Activated naive CD4-positive, alpha-beta T cell treated with anti-CD3 and anti-CD28 coated beads for 36 hours (primary cell): ENCODE measurements at regions not wholly inside any gene's neighbourhood (a gene's known extent, or its start where the extent isn't known, plus 50 kb on each side); places are given as distances from the start of the nearest gene placed in this dataset.

Experiments
- CTCF ChIA-PET: fragments of 350-600 bp; sonication (Branson Sonifier 250); formaldehyde crosslinking; loops from one replicate; lab custom pipeline; 2021; ENCODE audit warnings: antibody characterized with exemption; lab: Charles Lee
- DNase-seq: peaks from one replicate; pipeline ENCODE4 v3.0.0-alpha.2; 2020
- H3K27ac Mint-ChIP-seq: one replicate; pipeline ENCODE4 v1.8.0; 2021; ENCODE audit warnings: mild to moderate bottlenecking, mixed read lengths
- H3K27me3 Mint-ChIP-seq: one replicate; pipeline ENCODE4 v1.8.0; 2021; ENCODE audit warnings: low read depth, mixed read lengths
- H3K36me3 Mint-ChIP-seq: one replicate; pipeline ENCODE4 v1.8.0; 2021; ENCODE audit warnings: low read depth, mixed read lengths
- H3K4me1 Mint-ChIP-seq: one replicate; pipeline ENCODE4 v1.8.0; 2021; ENCODE audit warnings: low read depth, mixed read lengths
- H3K4me3 Mint-ChIP-seq: one replicate; pipeline ENCODE4 v1.8.0; 2021; ENCODE audit warnings: mild to moderate bottlenecking, moderate library complexity, mixed read lengths
- H3K9me3 Mint-ChIP-seq: one replicate; pipeline ENCODE4 v1.8.0; 2021; ENCODE audit warnings: mixed read lengths
- intact Hi-C: fragments of 100-400 bp; cut with micrococcal nuclease; formaldehyde crosslinking; loops from one replicate; pipeline ENCODE4 v1.15.1; 2023

GRCh38 chr5:56620903-56621677, 194.3 kb upstream of the MAP3K1 start:
- intact Hi-C loops, result no loop called here
- Mint-ChIP-seq H3K4me3 (no peak overlapping the region), H3K27me3 (no peaks in the 10 kb centered on the region), H3K36me3 (peaks cover 4% of the 10 kb centered on the region), H3K9me3 (peaks cover 20% of the 10 kb centered on the region), H3K4me1 (peaks cover 9% of the 10 kb centered on the region), H3K27ac (no peak overlapping the region)
- DNase-seq, result no peak
- CTCF ChIA-PET, result interaction anchor here (0.6 to 0.7 kb wide), 2 partner anchors 229 to 682 kb away, joined by 3 read pairs; no protein-coding TSS in a partner anchor

DNA sequence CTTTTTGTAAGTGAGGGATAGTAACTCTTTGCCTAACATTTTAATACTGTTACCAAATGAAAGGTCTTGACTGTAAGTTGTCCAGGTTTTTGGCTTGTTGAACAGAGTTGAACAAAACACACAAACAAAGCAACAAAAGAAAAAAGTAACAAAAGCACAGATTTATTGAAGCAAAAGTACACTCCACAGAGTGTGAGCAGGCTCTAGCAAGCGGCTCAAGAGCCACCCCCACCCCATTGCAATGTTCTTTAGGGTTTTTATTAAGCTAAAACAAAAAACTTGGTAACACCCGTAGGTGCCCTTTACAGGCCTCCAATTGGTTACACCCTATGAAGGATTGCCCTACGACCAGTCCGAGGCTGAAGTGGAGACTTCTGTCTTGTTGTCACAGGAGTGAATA, 197.4 kb upstream of the MAP3K1 start:
- H3K36me3 Mint-ChIP-seq, result peaks cover 4% of the 10 kb centered on the region
- DNase-seq, result no peak
- H3K27me3 Mint-ChIP-seq, result no peaks in the 10 kb centered on the region
- intact Hi-C loops, result no loop called here
- CTCF ChIA-PET, result interaction anchor here (0.6 kb wide), 1 partner anchor 416 kb away, joined by 3 read pairs; no protein-coding TSS in a partner anchor
- peaks cover 20% of the 10 kb centered on the region for H3K9me3 Mint-ChIP-seq
- no peak overlapping the region for H3K27ac Mint-ChIP-seq
- H3K4me3 Mint-ChIP-seq, result no peak overlapping the region
- H3K4me1 Mint-ChIP-seq, result peaks cover 40% of the 10 kb centered on the region

GRCh38 chr5:56616454-56617160, 198.7 kb upstream of the MAP3K1 start:
- intact Hi-C loops, result no loop called here
- CTCF ChIA-PET, result interaction anchor here (0.6 to 1.0 kb wide), 4 partner anchors 9 to 52 kb away, joined by 3 read pairs; no protein-coding TSS in a partner anchor
- H3K27ac Mint-ChIP-seq, result no peak overlapping the region
- no peak for DNase-seq
- peaks cover 20% of the 10 kb centered on the region for H3K9me3 Mint-ChIP-seq
- H3K27me3 Mint-ChIP-seq, result no peaks in the 10 kb centered on the region
- H3K4me1 Mint-ChIP-seq, result peaks cover 51% of the 10 kb centered on the region
- H3K36me3 Mint-ChIP-seq, result peaks cover 7% of the 10 kb centered on the region
- no peak overlapping the region for H3K4me3 Mint-ChIP-seq

- H3K4me1 Mint-ChIP-seq, result peaks cover 62% of the 10 kb centered on the region
Measured at GRCh38 chr5:56615361-56616153, 199.8 kb upstream of the MAP3K1 start.

GRCh38 chr5:56612759-56613158, 202.6 kb upstream of the MAP3K1 start:
- Mint-ChIP-seq H3K4me1 (peaks cover 78% of the 10 kb centered on the region), H3K9me3 (peaks cover 16% of the 10 kb centered on the region), H3K36me3 (peaks cover 10% of the 10 kb centered on the region), H3K4me3 (no peak overlapping the region), H3K27me3 (no peaks in the 10 kb centered on the region), H3K27ac (no peak overlapping the region)
- DNase-seq, result no peak
- CTCF ChIA-PET, result interaction anchor here (0.6 kb wide), 1 partner anchor 15 kb away, joined by 3 read pairs; no protein-coding TSS in a partner anchor
- intact Hi-C loops, result loop anchor here (5.0 kb wide), 1 partner anchor 205 kb away; the partner anchor contains the start of gene MAP3K1

More at GRCh38 chr5:56615361-56616153, 199.8 kb upstream of the MAP3K1 start:
- DNase-seq, result no peak
- Mint-ChIP-seq H3K36me3 (peaks cover 12% of the 10 kb centered on the region), H3K9me3 (peaks cover 24% of the 10 kb centered on the region), H3K4me3 (no peak overlapping the region), H3K27me3 (no peaks in the 10 kb centered on the region), H3K27ac (no peak overlapping the region)
- CTCF ChIA-PET, result interaction anchor here (0.6 kb wide), 1 partner anchor 79 kb away, joined by 3 read pairs; no protein-coding TSS in a partner anchor
- intact Hi-C loops, result no loop called here

DNA sequence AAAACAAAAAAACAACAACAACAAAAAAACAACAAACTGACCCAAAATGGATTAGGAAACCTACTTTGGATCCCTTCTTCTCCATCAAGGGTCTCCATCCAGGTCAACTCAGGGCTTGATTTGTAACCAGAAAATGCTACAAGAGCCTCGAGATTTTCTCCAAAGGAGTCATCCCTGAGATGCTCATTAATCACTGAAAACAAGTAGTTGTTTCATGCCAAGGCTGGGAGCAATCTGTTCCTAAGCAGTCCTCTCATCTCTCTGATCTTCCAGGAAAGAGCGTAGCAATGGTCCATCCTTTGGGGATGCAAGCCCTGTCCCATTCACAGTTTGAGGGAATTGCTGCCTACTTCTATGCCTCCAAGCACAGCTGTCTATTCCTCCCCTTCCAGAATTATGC, 203.0 kb upstream of the MAP3K1 start:
- no peak for DNase-seq
- peaks cover 10% of the 10 kb centered on the region for H3K36me3 Mint-ChIP-seq
- intact Hi-C loops, result loop anchor here (5.0 kb wide), 1 partner anchor 205 kb away; the partner anchor contains the start of gene MAP3K1
- H3K27me3 Mint-ChIP-seq, result no peaks in the 10 kb centered on the region
- no peak overlapping the region for H3K4me3 Mint-ChIP-seq
- no peak overlapping the region for H3K27ac Mint-ChIP-seq
- H3K4me1 Mint-ChIP-seq, result peaks cover 82% of the 10 kb centered on the region
- CTCF ChIA-PET, result interaction anchor here (0.6 kb wide), 1 partner anchor 15 kb away, joined by 3 read pairs; no protein-coding TSS in a partner anchor
- H3K9me3 Mint-ChIP-seq, result peaks cover 13% of the 10 kb centered on the region

DNA sequence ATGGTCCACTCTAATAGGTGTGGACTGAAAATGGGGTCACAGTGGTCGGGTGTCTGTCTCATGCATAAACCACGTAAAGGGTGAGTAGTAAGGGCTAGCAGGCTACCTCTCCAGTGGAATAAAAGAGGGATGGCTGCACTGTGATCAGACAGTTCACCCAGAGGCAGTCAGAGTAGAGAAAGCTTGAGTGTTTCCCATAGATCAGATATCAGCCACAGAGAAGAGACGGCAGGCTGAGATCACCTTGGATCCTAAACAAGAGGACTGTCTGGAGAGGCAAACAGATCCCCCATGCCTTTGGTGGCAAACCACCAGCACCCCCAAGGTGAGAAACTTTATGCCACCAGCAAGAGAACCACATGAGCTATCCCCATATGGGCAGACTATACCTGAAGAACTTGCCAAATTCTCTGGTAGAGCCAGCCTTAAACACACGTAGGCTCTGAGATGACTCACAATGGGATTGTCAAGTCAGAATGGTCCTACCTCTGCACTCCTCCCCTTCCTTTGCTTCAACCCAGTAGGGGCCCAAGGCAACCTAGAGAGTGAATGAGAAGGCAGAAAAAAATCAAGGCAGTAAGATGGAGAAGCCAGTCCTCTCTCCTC, 205.2 kb upstream of the MAP3K1 start:
- Mint-ChIP-seq H3K27ac (peak overlapping the region; percentile 59), H3K27me3 (no peaks in the 10 kb centered on the region), H3K9me3 (peaks cover 11% of the 10 kb centered on the region), H3K4me1 (peaks cover 74% of the 10 kb centered on the region), H3K36me3 (peaks cover 10% of the 10 kb centered on the region), H3K4me3 (no peak overlapping the region)
- peak; percentile 74 for DNase-seq
- CTCF ChIA-PET, result no interaction called here
- intact Hi-C loops, result loop anchor here (1.0 to 5.0 kb wide), 6 partner anchors 23 to 282 kb away; partner anchors contain the start of gene MAP3K1

GRCh38 chr5:56608217-56608925, 207.0 kb upstream of the MAP3K1 start:
- H3K27me3 Mint-ChIP-seq, result no peaks in the 10 kb centered on the region
- peaks cover 55% of the 10 kb centered on the region for H3K4me1 Mint-ChIP-seq

GRCh38 chr5:56607551-56607950, 207.8 kb upstream of the MAP3K1 start:
- intact Hi-C loops, result no loop called here
- H3K4me1 Mint-ChIP-seq, result peaks cover 53% of the 10 kb centered on the region
- CTCF ChIA-PET, result interaction anchor here (0.6 to 1.5 kb wide), 3 partner anchors 9 to 231 kb away, joined by 3 to 4 read pairs (median 3); no protein-coding TSS in a partner anchor

More at GRCh38 chr5:56608217-56608925, 207.0 kb upstream of the MAP3K1 start:
- intact Hi-C loops, result no loop called here
- no peak overlapping the region for H3K4me3 Mint-ChIP-seq
- no peak overlapping the region for H3K27ac Mint-ChIP-seq
- H3K36me3 Mint-ChIP-seq, result peaks cover 10% of the 10 kb centered on the region
- CTCF ChIA-PET, result interaction anchor here (1.1 to 1.5 kb wide), 2 partner anchors 8 to 230 kb away, joined by 3 to 4 read pairs; no protein-coding TSS in a partner anchor
- no peak for DNase-seq
- H3K9me3 Mint-ChIP-seq, result peaks cover 11% of the 10 kb centered on the region

GRCh38 chr5:56607074-56607473, 208.3 kb upstream of the MAP3K1 start:
- Mint-ChIP-seq H3K36me3 (peaks cover 10% of the 10 kb centered on the region), H3K27ac (no peak overlapping the region), H3K4me1 (peaks cover 50% of the 10 kb centered on the region), H3K27me3 (no peaks in the 10 kb centered on the region), H3K4me3 (no peak overlapping the region), H3K9me3 (peaks cover 11% of the 10 kb centered on the region)
- intact Hi-C loops, result no loop called here
- CTCF ChIA-PET, result interaction anchor here (0.6 to 1.5 kb wide), 2 partner anchors 11 to 231 kb away, joined by 3 to 4 read pairs; no protein-coding TSS in a partner anchor
- DNase-seq, result no peak

More at GRCh38 chr5:56607551-56607950, 207.8 kb upstream of the MAP3K1 start:
- Mint-ChIP-seq H3K4me3 (no peak overlapping the region), H3K9me3 (peaks cover 11% of the 10 kb centered on the region), H3K27me3 (no peaks in the 10 kb centered on the region), H3K27ac (no peak overlapping the region), H3K36me3 (peaks cover 10% of the 10 kb centered on the region)
- DNase-seq, result no peak

- no peaks in the 10 kb centered on the region for H3K27me3 Mint-ChIP-seq
- no peak overlapping the region for H3K4me3 Mint-ChIP-seq
- no peak for DNase-seq
- CTCF ChIA-PET, result interaction anchor here (1.3 kb wide), 1 partner anchor 17 kb away, joined by 4 read pairs; no protein-coding TSS in a partner anchor
- H3K4me1 Mint-ChIP-seq, result peaks cover 43% of the 10 kb centered on the region
- peaks cover 3% of the 10 kb centered on the region for H3K36me3 Mint-ChIP-seq
- no peak overlapping the region for H3K27ac Mint-ChIP-seq
- intact Hi-C loops, result no loop called here
- H3K9me3 Mint-ChIP-seq, result peaks cover 5% of the 10 kb centered on the region
Measured at GRCh38 chr5:56606192-56606591, 209.2 kb upstream of the MAP3K1 start.
